ENCODE measurements at regions not wholly inside any gene's neighbourhood (a gene's known extent, or its start where the extent isn't known, plus 50 kb on each side); places are given as distances from the start of the nearest gene placed in this dataset.

DNA sequence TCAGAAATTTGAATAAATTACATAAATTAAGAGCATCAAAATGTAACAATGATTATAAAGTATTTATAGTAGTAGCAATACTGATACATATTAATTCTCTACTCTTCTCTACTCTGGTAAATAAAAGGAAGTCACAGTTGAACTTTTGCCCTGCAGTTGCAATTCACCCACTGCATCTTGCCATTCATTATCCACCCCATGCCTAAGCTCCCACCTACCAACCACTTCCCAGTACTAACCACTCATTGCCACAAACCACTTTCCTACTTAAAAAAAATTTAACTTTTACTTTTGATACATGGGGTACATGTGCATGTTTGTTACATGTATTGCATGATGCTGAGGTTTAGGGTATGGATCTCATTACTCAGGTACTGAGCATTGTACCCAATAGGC, 174.0 kb downstream of the RASSF9 start:
- FAIRE-seq: no peak
- DNase-seq (ENCODE audit: extremely low spot score, insufficient read length, low read depth): no peak

DNA sequence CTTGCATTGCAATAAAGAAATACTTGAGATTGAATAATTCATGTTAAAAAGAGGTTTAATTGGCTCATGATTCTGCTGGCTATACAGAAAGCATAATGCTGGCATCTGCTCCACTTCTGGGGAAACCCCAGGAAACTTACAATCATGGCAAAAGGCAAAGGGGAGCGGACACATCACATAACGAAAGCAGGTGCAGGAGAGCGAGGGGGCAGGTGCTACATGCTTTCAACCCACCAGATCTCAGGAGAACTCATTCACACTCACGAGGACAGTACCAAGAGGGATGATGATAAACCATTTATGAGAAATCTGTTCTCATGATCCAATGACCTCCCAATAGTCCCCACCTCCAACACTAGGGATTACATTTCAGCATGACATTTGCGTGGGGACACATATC, 172.6 kb downstream of the RASSF9 start:
- no peak for FAIRE-seq
- no peak for DNase-seq (ENCODE audit: extremely low spot score, insufficient read length, low read depth)

DNA sequence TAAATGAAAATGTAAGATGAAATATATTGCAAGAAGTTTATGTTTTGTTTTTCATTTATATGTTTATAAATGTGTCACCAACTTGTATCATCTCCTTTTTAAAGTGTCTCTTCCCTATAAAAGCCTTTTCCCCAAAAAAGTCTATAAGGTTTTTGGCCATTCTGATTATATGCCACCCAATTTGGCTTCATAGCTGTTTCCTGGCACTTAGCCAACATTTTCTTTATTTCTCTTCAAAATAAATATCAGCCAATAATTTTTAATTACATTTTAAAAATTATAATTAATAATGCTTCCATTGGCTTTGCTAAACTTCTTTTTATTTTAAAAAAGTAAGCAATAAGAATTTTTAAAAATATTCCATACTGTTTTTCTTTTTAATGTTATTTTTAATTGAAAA, 171.8 kb downstream of the RASSF9 start:
- DNase-seq (ENCODE audit: extremely low spot score, insufficient read length, low read depth): no peak
- no peak for FAIRE-seq

DNA sequence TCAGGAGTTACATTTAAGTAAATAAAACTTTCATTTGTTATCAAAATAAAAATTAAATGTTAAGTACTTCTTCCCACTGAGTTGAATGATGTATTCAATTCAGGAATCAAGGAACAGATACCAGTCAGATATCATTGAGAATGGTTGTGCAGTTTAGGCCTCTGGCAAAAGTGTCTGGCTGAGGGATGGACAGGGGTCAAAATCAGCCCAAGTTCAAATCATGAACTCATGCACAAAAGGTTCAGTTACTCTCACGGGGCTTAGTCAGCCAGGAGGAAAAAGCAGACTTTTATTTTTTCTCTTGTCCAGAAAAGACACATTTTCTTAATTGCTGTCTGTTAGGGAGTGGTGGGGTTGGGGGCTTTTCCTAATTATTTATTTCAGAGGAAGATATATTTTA, 166.3 kb downstream of the RASSF9 start:
- FAIRE-seq (no peak), DNase-seq (ENCODE audit: extremely low spot score, insufficient read length, low read depth) (no peak)

DNA sequence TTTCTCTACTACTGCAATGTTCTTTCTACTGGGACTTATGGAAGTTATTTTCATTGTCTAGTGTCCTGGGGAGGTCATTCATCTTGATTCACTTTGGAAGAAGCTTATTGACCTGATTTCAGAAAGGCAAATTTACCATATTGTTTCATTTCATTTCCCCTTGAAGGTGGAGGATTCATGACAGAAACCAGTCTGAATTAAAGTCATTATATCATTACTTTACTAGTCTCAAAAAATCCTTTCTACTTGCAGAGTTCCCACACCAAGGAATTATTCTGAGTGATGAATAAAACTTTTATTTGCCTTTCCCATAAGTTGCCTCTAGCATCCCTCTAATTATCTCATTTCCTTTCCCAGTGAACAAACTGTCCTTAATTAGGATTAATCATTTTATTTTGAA, 163.8 kb downstream of the RASSF9 start:
- DNase-seq (ENCODE audit: extremely low spot score, insufficient read length, low read depth): no peak

DNA sequence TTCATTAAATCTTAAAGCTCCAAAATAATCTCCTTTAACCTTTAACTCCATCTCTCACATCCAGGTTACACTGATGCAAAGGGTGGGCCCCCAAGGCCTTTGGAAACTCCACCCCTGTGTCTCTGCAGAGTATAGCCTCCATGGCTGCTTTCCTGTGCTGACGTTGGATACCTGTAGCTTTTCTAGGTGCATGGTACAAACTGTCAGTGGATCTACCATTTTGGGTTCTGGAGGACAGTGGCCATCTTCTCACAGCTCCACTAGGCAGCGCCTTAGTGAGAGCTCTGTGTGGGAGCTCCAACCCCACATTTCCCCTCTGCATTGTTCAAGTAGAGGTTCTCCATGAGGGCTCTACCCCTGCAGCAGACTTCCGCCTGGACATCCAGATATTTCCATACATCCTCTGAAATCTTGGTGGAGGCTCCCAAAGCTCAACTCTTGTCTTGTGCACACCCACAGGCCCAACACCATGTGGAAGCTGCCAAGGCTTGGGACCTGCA, 162.2 kb downstream of the RASSF9 start:
- FAIRE-seq (no peak), DNase-seq (ENCODE audit: extremely low spot score, insufficient read length, low read depth) (no peak)

More for the DNA sequence above, 163.8 kb downstream of the RASSF9 start:
- FAIRE-seq: no peak

DNA sequence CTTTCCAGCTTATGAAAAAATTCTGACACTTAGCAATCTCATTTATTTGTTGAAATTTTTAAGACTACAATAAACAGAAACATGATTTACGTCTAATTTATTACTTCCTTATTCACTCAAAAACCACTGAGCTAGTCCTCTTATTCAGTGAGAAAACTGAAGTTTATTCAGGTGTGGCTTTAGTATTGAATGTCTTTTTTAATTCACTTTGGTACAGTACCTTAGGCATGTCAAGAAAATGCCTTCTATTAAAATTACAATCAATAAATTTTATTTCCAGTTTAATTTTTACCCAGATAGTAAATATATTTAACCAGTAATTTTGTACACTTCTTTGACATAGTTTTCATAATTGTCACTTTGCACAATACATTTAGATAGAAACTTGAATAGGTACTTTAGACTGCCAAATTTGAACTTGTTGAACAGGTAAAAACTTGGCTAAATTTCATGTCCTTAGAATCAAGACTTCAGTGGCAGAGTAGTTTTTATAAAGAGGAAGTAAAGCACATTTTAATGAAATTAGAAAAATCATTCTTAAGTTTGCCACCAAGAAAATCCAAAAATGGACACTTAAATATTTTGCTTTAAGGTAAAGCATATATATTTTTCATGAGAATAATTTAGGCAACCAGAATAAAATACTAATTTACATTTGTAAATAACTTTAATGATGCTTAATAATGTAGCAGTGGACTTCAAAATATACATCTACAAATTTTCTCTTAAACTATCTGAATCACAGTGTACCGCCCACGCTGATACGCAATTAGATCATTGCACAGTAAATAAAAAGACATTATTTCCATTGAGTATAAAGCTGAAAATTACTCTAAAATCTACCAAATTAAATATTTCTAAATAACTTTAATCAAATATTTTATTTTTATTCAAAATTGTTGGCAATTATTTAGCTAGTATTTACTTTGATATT, 159.1 kb downstream of the RASSF9 start:
- FAIRE-seq: no peak
- DNase-seq (ENCODE audit: extremely low spot score, insufficient read length, low read depth): no peak

DNA sequence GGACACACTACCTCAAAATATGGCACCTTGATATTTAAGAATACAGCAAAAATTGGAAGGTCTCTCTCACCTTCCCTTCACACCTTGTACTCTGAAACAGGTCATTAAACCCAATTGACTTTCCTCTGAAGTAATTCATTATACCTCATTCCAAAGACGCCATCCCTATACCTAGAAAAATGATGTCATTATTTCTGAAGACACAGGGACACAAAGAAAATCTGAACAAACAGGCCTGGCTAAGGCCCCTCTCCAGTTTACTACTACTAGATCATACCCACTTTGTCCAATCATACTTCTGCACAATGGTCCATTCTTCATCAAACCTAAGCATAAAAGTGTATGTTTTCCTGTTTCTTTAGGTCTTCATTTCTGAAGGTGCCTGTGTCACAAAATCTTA, 156.9 kb downstream of the RASSF9 start:
- FAIRE-seq: no peak
- no peak for DNase-seq (ENCODE audit: extremely low spot score, insufficient read length, low read depth)

DNA sequence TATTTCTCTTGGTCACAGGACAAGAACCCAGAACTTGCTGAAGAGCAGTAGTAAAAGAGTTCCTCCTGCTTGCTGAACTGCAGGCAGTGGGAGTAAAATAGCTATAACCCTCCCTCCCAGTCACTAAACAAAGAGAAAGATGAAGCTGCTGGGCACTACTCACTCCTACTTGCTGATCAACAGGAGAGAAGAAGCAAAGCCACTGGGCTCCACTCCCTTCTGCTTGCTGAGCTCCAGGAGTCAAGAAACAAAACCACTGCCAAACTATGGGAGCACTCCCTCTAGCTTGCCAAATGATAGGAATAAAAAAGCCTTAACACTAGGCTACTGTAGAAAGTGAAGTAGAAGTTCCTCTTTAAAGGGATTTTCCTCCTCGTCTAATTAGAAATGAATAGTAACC, 155.3 kb downstream of the RASSF9 start:
- DNase-seq (ENCODE audit: extremely low spot score, insufficient read length, low read depth) (no peak), FAIRE-seq (no peak)

DNA sequence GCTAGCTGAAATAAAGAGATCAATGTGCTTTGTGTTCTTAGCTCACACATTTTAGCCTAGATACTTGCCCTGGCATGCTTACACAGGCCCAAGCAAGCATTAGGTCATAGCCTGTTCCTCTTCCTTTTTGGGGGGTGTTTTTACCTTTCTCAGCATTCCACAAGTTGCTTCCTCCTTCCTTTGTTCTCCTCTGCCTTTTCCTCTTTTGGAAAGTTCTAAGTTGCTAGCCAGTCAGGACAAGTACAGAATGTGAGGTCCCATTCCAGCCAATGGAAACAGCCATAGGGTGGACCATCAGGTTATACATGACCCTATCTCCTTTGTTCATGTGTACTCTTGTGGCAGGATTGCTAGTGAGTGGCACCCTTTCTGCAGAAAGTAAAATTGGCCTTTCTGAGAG, 154.9 kb downstream of the RASSF9 start:
- DNase-seq (ENCODE audit: extremely low spot score, insufficient read length, low read depth) (no peak), FAIRE-seq (no peak)

DNA sequence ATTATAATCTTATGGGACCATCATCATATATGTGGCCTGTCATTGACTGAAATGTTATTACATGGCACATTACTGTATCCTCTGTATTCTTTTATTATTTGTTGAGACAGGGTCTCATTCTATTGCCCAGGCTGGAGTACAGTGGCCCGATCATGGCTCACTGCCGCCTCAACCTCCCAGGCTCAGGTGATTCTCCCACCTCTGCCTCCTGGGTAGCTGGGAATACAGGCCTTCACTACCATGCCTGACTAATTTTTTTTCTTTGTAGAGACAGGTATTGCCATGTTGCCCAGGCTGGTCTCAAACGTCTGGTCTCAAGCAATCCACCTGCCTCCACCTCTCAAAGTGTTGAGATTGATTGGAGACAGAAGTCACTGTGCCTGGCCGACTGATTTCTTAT, 153.2 kb downstream of the RASSF9 start:
- DNase-seq (ENCODE audit: extremely low spot score, insufficient read length, low read depth) (no peak), FAIRE-seq (no peak)

DNA sequence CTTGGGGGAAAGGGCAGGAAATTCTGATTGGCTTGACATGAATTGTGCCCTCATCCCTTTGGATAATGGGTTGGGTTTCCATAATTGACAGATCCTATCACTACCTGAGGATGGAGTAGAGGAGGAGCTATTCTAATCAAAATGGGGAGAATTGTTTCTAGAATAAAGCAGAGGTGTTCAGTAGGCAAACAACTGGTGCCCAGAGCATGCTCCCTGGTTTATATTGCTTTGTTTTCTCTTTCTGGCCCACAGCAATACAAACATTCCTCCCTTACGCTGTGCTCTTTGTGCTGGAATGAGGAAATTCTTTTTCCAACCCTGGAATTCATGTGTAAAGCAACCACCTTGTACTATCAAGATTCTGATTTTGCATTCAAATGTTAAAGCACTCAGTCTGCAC, 147.4 kb downstream of the RASSF9 start:
- DNase-seq (ENCODE audit: extremely low spot score, insufficient read length, low read depth): no peak
- no peak for FAIRE-seq

DNA sequence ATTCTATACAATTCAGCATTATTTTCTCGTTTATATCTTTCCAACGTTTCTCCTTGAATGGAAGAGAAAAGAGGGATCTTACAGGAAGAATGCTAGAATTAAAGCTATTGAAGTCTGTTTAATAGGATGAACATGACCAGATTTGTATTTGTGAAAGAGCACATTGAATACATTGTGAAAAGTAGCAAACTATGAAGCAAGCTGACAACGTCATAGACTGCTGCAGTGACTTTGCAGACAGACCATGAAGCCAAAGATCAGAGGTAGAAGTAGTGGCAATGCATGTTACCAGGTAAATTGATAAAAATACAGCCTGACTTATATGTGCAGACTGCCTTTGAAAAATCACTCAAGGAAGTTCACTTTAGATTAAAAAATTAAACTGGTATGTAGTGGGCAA, 146.1 kb downstream of the RASSF9 start:
- DNase-seq (ENCODE audit: extremely low spot score, insufficient read length, low read depth) (no peak), FAIRE-seq (no peak)

DNA sequence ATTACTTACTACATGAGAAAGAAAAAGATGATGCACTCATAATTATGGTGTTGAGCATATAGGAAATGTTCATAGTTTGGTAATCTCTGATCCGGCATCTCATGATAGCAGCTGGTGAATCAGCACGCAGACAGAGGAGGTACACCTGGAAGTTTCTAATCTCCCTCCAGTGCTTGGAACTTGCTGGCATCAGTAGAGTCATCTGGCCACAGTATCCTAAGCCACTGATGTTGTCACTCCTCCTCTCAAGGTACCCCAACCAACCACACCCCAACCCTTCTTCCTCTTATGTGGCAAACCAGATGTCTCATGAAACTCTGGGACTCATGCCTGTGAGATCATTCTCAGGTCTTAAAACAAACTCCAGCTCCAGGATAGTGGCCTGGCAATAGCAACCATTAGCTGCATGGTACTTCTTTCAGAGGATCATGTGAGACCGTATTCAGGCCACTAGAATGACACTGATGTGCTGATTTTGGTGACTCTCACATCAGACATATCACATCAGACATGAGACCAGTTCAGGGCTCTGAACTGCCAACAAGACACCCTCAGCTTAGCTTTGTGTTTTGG, 143.0 kb downstream of the RASSF9 start:
- DNase-seq (ENCODE audit: extremely low spot score, insufficient read length, low read depth) (no peak), FAIRE-seq (no peak)

DNA sequence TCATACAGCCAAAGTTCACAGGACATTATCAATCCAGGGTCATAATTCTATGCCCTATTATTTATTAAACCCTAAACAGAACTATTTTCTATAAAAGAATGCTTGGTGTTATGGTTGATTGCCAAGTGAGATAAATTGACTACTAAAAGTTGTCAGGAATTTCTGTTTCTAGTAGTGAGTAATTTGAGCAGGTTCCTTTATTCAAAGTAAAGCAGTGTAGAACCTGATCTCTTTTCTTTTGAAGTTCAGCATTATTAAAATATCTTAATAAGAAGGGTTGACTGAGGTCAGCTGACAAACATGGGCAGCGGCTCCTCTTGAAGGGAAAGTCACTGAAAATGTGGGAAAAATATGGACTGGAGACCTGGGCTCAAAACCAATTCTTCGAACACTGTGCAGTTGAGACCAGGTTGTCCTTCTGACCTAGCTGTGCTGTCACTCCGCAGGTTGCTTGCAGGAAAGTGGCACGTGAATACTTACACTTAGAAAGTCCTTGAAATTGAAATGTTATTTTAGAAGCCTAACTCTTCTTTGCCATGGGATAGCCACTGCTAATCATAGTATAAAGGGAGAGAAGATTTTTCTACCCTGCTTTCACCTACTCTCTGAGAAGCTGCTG, 141.0 kb downstream of the RASSF9 start:
- FAIRE-seq (no peak), DNase-seq (ENCODE audit: extremely low spot score, insufficient read length, low read depth) (no peak)

DNA sequence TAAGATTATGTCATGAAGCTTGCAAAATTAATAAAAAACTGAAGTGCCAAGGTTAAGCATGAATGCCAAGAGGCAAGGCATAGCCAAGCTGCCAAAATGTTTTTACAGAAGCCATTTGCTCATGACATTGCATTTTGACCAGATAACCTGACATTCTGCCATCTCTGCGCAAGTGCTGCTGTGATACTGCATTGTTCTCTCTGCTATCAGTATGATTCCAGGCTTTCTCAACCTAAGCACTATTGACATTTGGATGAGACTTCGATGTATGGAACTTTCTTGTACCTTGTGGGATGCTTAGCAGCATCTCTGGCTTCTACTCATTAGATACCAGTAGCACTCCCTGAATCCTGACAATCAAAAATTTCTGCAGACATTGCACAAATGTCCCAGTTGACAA, 139.2 kb downstream of the RASSF9 start:
- FAIRE-seq (no peak), DNase-seq (ENCODE audit: extremely low spot score, insufficient read length, low read depth) (no peak)

DNA sequence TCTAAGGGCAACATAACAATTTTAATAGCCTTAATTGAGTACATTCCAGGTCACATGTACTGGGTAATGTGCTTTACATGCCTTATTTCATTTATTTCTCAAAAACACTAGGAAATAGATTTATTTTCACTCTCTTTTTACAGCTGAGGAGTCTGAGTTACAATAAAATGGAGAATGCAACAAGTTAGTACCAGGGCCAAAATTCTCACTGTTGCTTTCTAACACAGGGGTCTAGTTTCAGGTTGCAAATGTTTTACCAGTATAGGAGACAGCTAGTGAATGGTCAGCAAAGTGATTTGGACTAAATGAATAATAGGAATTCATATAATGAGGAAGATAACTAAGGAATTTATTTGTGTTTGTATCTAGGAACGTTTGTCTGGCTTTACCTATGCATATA, 137.3 kb downstream of the RASSF9 start:
- no peak for DNase-seq (ENCODE audit: extremely low spot score, insufficient read length, low read depth)
- no peak for FAIRE-seq

DNA sequence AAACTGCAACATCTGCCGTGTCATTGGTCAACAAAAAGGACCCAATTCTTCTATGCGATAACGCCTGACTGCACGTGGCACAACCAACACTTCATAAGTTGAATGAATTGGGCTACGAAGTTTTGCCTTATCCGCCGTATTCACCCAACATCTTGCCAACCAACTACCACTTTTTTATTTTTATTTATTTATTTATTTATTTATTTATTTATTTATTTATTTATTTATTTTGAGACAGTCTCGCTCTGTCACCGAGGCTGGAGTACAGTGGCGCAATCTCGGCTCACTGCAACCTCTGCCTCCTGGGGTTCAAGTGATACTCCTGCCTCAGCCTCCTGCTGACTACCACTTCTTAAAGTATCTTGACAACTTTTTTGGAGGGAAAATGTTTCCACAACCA, 127.4 kb downstream of the RASSF9 start:
- DNase-seq (ENCODE audit: extremely low spot score, insufficient read length, low read depth): no peak
- FAIRE-seq: no peak

DNA sequence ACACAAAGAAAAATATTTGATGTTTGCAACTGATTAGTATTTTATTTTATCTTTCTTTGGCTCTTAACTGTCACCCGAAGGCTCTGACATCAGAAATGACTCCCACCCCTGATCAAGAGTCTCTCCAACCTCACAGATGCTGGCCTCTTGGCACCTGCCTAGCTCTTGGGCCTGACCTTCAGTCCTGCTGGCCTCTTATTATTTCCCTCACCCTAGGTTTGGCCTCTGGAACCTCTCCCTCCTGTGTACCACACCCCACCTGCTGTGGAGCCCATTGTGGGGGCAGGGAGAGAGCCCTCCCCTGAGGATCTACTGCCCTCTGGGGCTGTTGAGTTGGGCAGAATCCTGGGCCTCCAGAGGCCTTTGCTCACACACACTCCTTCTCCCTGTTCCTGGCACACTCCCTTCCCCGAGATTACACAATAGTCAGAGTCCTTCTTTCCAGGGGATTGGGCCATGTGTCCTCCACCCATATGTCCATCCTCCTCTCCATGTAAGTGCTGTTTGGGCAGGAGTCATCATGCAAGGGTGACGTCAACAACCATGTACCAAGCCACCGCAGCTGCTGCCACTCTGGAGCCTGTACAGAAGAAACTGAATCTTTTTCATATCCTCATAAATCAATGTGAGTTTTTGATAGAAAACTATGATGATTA, 124.3 kb downstream of the RASSF9 start:
- no peak for FAIRE-seq
- DNase-seq (ENCODE audit: extremely low spot score, insufficient read length, low read depth): no peak

DNA sequence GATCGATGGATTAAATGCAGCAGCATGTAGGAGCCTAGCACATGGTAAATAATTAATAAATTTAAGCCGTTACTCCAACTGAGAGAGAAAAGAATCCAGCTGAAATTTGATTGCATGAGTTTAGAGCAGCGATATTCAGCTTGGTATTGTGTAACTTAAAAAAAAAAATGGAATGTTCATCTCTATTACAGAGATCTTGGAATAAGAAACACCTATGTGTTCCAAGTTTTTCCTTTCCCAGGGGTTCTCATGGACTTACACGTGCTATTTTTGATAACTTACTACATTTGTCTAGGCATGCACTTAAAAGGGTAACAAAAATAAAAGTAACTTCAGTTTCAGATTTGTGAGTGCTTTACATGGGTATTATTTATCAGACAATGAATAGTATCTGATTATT, 122.8 kb downstream of the RASSF9 start:
- no peak for DNase-seq (ENCODE audit: extremely low spot score, insufficient read length, low read depth)
- FAIRE-seq: no peak

DNA sequence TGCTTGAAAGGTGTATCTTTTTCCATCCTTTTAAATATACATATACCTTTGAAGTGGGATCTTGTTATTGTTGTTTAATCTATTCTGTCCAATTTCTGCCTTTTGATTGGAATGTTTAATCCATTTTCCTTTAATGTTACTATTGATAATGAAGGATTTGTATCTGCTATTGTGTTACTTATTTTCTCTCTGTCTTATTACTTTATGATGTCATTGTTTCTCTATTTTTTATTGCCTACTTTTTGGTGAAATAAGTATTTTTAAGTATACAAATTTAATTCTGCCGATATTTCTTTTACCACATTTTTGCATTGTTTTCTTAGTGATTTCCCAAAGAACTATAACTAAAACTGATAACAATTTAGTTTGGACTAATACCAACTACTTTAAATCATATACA, 121.8 kb downstream of the RASSF9 start:
- FAIRE-seq: no peak

More for the DNA sequence above, 121.8 kb downstream of the RASSF9 start:
- no peak for DNase-seq (ENCODE audit: extremely low spot score, insufficient read length, low read depth)

All from GM18507 (cell line).